ENCODE measurements at regions not wholly inside any gene's neighbourhood (a gene's known extent, or its start where the extent isn't known, plus 50 kb on each side); places are given as distances from the start of the nearest gene placed in this dataset.

DNA sequence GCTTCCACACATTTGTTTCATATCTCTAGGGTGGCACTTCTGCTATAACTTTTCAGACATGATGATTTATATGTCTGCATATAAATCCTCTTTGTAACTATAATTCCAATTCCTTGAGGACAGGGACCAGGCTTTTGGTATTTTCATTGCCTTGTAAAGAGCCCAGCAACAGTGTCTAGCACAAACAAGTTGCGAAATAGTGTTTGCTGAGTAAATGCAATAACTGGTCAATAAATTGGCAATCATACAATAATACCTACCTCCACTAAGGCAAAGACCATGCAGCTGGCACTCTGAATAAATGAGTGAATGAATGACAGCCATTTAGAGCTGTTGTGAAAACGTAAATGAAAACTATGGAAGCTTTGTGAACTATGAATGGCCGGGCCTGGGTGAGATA lies 564.0 kb upstream of the ZNF462 start:
- TF ChIP-seq POLR2A (IDR thresholded peaks at IDR 0.05), result no peak
- TF ChIP-seq, protein P1, sequence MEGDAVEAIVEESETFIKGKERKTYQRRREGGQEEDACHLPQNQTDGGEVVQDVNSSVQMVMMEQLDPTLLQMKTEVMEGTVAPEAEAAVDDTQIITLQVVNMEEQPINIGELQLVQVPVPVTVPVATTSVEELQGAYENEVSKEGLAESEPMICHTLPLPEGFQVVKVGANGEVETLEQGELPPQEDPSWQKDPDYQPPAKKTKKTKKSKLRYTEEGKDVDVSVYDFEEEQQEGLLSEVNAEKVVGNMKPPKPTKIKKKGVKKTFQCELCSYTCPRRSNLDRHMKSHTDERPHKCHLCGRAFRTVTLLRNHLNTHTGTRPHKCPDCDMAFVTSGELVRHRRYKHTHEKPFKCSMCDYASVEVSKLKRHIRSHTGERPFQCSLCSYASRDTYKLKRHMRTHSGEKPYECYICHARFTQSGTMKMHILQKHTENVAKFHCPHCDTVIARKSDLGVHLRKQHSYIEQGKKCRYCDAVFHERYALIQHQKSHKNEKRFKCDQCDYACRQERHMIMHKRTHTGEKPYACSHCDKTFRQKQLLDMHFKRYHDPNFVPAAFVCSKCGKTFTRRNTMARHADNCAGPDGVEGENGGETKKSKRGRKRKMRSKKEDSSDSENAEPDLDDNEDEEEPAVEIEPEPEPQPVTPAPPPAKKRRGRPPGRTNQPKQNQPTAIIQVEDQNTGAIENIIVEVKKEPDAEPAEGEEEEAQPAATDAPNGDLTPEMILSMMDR (IDR thresholded peaks at IDR 0.05), result no peak

Data from uterus (tissue), 2 donors.